OCI-LY7 (cell line): ENCODE measurements at regions not wholly inside any gene's neighbourhood (a gene's known extent, or its start where the extent isn't known, plus 50 kb on each side); places are given as distances from the start of the nearest gene placed in this dataset.

Source experiments
- CTCF ChIP-seq: fragments of 200-600 bp; sonication (generic); conservative IDR thresholded peaks from 2 replicates; pipeline ENCODE4 v1.5.1; 2014; ENCODE audit warnings: mild to moderate bottlenecking, antibody characterized with exemption, low read length, moderate library complexity, mixed read lengths
- EZH2phosphoT487 ChIP-seq: fragments of 200-600 bp; sonication (generic); IDR thresholded peaks from 2 replicates; pipeline ENCODE4 v1.6.1; 2018; ENCODE audit warnings: low read depth, borderline replicate concordance, mild to moderate bottlenecking, mixed run types, antibody characterized with exemption, low read length, moderate library complexity, mixed read lengths

DNA sequence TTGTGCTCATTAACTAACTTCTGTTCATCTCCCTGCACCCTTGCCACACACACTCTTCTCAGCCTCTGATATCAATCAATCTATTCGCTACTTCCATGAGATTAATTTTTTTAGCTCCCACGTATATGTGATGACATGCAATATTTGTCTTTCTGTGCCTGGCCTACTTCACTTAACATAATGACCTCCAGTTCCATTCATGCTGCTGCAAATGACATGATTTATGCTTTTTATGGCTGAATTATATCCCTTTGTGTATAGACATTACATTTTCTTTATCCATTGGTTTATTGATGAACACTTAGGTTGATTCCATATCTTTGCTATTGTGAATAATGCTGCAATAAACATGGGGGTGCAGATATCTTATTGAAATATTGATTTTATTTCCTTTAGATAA is 50.8 kb upstream of the SPTLC3 start:
- TF ChIP-seq CTCF (no peak), EZH2phosphoT487 (no peak)
